Ureter (tissue), 1 donor: ENCODE measurements at regions not wholly inside any gene's neighbourhood (a gene's known extent, or its start where the extent isn't known, plus 50 kb on each side); places are given as distances from the start of the nearest gene placed in this dataset.
A peak's percentile ranks its signal among the peaks of the same experiment; 100 is the strongest.
"Not testable (repeated sequence)": the region's sequence is repeated elsewhere in the genome, so short reads cannot be mapped to it uniquely, and the experiment has no call there.

Experiments
- DNase-seq: peaks from one replicate; pipeline ENCODE4 v3.0.0-alpha.2; 2020; ENCODE audit warnings: low spot score
- donor health status: DM: yes; HTN: yes; CAD: no.

GRCh38 chr21:27887808-27888455 is 921.0 kb upstream of the ADAMTS5 start:
- DNase-seq, result not testable (repeated sequence)

GRCh38 chr21:27885296-27885711 is 918.4 kb upstream of the ADAMTS5 start:
- DNase-seq, result no peak

GRCh38 chr21:27881331-27881730 is 914.4 kb upstream of the ADAMTS5 start:
- DNase-seq, result not testable (repeated sequence)

- peak; percentile 45 for DNase-seq
These were observed 905.5 kb upstream of the ADAMTS5 start for GRCh38 chr21:27872411-27872810.

GRCh38 chr21:27870755-27871154 is 903.9 kb upstream of the ADAMTS5 start:
- not testable (repeated sequence) for DNase-seq

GRCh38 chr21:27860314-27860955 is 893.5 kb upstream of the ADAMTS5 start:
- not testable (repeated sequence) for DNase-seq

- DNase-seq, result not testable (repeated sequence)
These were observed 891.4 kb upstream of the ADAMTS5 start for GRCh38 chr21:27858053-27858825.

GRCh38 chr21:27856988-27857387 is 890.1 kb upstream of the ADAMTS5 start:
- not testable (repeated sequence) for DNase-seq

GRCh38 chr21:27841084-27841672 is 874.3 kb upstream of the ADAMTS5 start:
- DNase-seq, result no peak

- DNase-seq, result no peak
These were observed 873.4 kb upstream of the ADAMTS5 start for GRCh38 chr21:27840262-27840661.

GRCh38 chr21:27839512-27840115 is 872.7 kb upstream of the ADAMTS5 start:
- no peak for DNase-seq

GRCh38 chr21:27838573-27838972 is 871.7 kb upstream of the ADAMTS5 start:
- DNase-seq, result no peak

GRCh38 chr21:27837936-27838335 is 871.0 kb upstream of the ADAMTS5 start:
- DNase-seq, result no peak

- no peak for DNase-seq
These were observed 866.4 kb upstream of the ADAMTS5 start for GRCh38 chr21:27833298-27833697.

GRCh38 chr21:27831816-27832569 is 865.1 kb upstream of the ADAMTS5 start:
- no peak for DNase-seq

- no peak for DNase-seq
These were observed 864.3 kb upstream of the ADAMTS5 start for GRCh38 chr21:27831177-27831576.

GRCh38 chr21:27827972-27828371 is 861.1 kb upstream of the ADAMTS5 start:
- DNase-seq, result no peak

- no peak for DNase-seq
These were observed 858.1 kb upstream of the ADAMTS5 start for GRCh38 chr21:27825035-27825434.

GRCh38 chr21:27823652-27824201 is 856.8 kb upstream of the ADAMTS5 start:
- DNase-seq, result no peak

- no peak for DNase-seq
These were observed 853.5 kb upstream of the ADAMTS5 start for GRCh38 chr21:27820342-27820741.

- no peak for DNase-seq
These were observed 852.4 kb upstream of the ADAMTS5 start for GRCh38 chr21:27819299-27819698.
